IMR-90 (cell line): ENCODE measurements at regions not wholly inside any gene's neighbourhood (a gene's known extent, or its start where the extent isn't known, plus 50 kb on each side); places are given as distances from the start of the nearest gene placed in this dataset.

ENCODE experiments used
- ATAC-seq: fragments of 200-7000 bp; cut with Tn5 transposase; 2 replicates; pipeline ENCODE4 v1.9.1; 2020; ENCODE audit warnings: low read depth, mild to moderate bottlenecking, moderate library complexity
- BruUV-seq: library from RNA; stranded (reverse); fragments of 400-500 nt; replicated peaks from 2 replicates; lab custom pipeline; 2021; lab: Mats Ljungman, UMichigan
- CTCF ChIA-PET: fragments of 300-600 bp; formaldehyde crosslinking; extraction: SDS; loops from one replicate; lab custom pipeline; 2021; ENCODE audit warnings: antibody characterized with exemption; lab: Yijun Ruan, JAX
- POLR2A ChIA-PET: fragments of 300-600 bp; sonication (Branson Sonifier 250); formaldehyde crosslinking; loops from one replicate; lab custom pipeline; 2022; ENCODE audit warnings: antibody characterized with exemption; ENCODE audit not compliant: unreplicated experiment; lab: Charles Lee
- DNase-seq: peaks from one replicate; pipeline ENCODE4 v3.0.0; 2013
- H2AFZ ChIP-seq: replicated peaks from 2 replicates; pipeline ENCODE3; 2013; ENCODE audit warnings: low read length, mild to moderate bottlenecking; ENCODE audit not compliant: poor library complexity
- H2AK5ac ChIP-seq: 2 replicates; pipeline ENCODE4 v1.6.1; 2013; ENCODE audit warnings: low read depth, low read length, inconsistent platforms
- H2AK9ac ChIP-seq: replicated peaks from 2 replicates; pipeline ENCODE3; 2013; ENCODE audit warnings: mild to moderate bottlenecking, low read depth, low read length, moderate library complexity; ENCODE audit not compliant: poor library complexity
- H2BK120ac ChIP-seq: 2 replicates; pipeline ENCODE4 v1.6.1; 2013; ENCODE audit warnings: low read depth, low read length, inconsistent platforms
- H2BK15ac ChIP-seq: 3 replicates; pipeline ENCODE4 v1.6.1; 2013; ENCODE audit warnings: low read depth, low read length, inconsistent platforms
- H2BK20ac ChIP-seq: 2 replicates; pipeline ENCODE4 v1.6.1; 2013; ENCODE audit warnings: low read depth, mild to moderate bottlenecking, inconsistent platforms, low read length, moderate library complexity
- H2BK5ac ChIP-seq: 2 replicates; pipeline ENCODE4 v1.6.1; 2013; ENCODE audit warnings: mild to moderate bottlenecking, low read depth, low read length, inconsistent platforms; ENCODE audit not compliant: poor library complexity, severe bottlenecking
- H3K14ac ChIP-seq: replicated peaks from 2 replicates; pipeline ENCODE4 v1.6.1; 2013; ENCODE audit warnings: low read depth, low read length, inconsistent platforms
- H3K18ac ChIP-seq: 2 replicates; pipeline ENCODE4 v1.6.1; 2013; ENCODE audit warnings: low read depth, low read length, control low read depth
- H3K23ac ChIP-seq: 2 replicates; pipeline ENCODE4 v1.6.1; 2013; ENCODE audit warnings: low read depth, low read length, inconsistent platforms
- H3K27ac ChIP-seq: 2 replicates; pipeline ENCODE4 v1.5.1; 2013; ENCODE audit warnings: mild to moderate bottlenecking, control low read depth, low read length; ENCODE audit not compliant: insufficient read depth
- H3K27me3 ChIP-seq: 2 replicates; pipeline ENCODE4 v1.6.1; 2013; ENCODE audit warnings: low read length; ENCODE audit not compliant: control insufficient read depth, insufficient read depth
- H3K36me3 ChIP-seq: 2 replicates; pipeline ENCODE4 v1.6.1; 2013; ENCODE audit warnings: low read length, mixed read lengths; ENCODE audit not compliant: control insufficient read depth, insufficient read depth
- H3K4ac ChIP-seq: 2 replicates; pipeline ENCODE4 v1.6.1; 2013; ENCODE audit warnings: low read depth, low read length, inconsistent platforms
- H3K4me1 ChIP-seq: 2 replicates; pipeline ENCODE4 v1.6.1; 2013; ENCODE audit warnings: low read length, mixed read lengths; ENCODE audit not compliant: control insufficient read depth, insufficient read depth
- H3K4me2 ChIP-seq: 2 replicates; pipeline ENCODE4 v1.6.1; 2013; ENCODE audit warnings: low read depth, mild to moderate bottlenecking, control low read depth, low read length, moderate library complexity
- H3K4me3 ChIP-seq: 2 replicates; pipeline ENCODE4 v1.5.1; 2013; ENCODE audit warnings: low read depth, mild to moderate bottlenecking, control low read depth, low read length, moderate library complexity; ENCODE audit not compliant: insufficient read depth
- H3K56ac ChIP-seq: 2 replicates; pipeline ENCODE4 v1.6.1; 2013; ENCODE audit warnings: low read length, inconsistent platforms; ENCODE audit not compliant: insufficient read depth; ENCODE audit errors: extremely low read depth
- H3K79me1 ChIP-seq, 2 experiments: 2 replicates each; pipeline ENCODE4 v1.6.1; 2013; ENCODE audit warnings: low read length in 2 of 2, inconsistent platforms in 1 of 2, low read depth in 1 of 2
- H3K9ac ChIP-seq: 2 replicates; pipeline ENCODE4 v1.6.1; 2013; ENCODE audit warnings: low read depth, low read length, control low read depth
- H3K9me1 ChIP-seq: 2 replicates; pipeline ENCODE4 v1.6.1; 2013; ENCODE audit warnings: low read length, inconsistent platforms; ENCODE audit not compliant: insufficient read depth
- H3K9me3 ChIP-seq: 2 replicates; pipeline ENCODE4 v1.6.1; 2013; ENCODE audit warnings: low read length; ENCODE audit not compliant: control insufficient read depth, insufficient read depth
- H4K20me1 ChIP-seq: 2 replicates; pipeline ENCODE4 v1.6.1; 2013; ENCODE audit warnings: low read length, inconsistent platforms; ENCODE audit not compliant: insufficient read depth
- H4K5ac ChIP-seq: 2 replicates; pipeline ENCODE4 v1.6.1; 2013; ENCODE audit warnings: mild to moderate bottlenecking, low read depth, low read length, control low read depth
- H4K8ac ChIP-seq, 2 experiments: 2 replicates each; pipeline ENCODE4 v1.6.1; 2013; ENCODE audit warnings: low read depth in 2 of 2, low read length in 2 of 2, control low read depth in 1 of 2, inconsistent platforms in 1 of 2
- H4K91ac ChIP-seq: 2 replicates; pipeline ENCODE4 v1.6.1; 2013; ENCODE audit warnings: low read depth, low read length, inconsistent platforms; ENCODE audit not compliant: insufficient read depth
- POLR2A ChIP-seq: IDR thresholded peaks from 2 replicates; pipeline ENCODE4 v1.6.1; 2012; ENCODE audit warnings: mild to moderate bottlenecking, low read depth, low read length
- WGBS, 2 experiments: methylation state at CpG; one replicate each; pipeline versions ENCODE4 v1.1.5 to v1.1.7; 2013; ENCODE audit warnings: missing lambda C conversion rate in 2 of 2; ENCODE audit not compliant: insufficient read length in 1 of 2; ENCODE audit errors: extremely low coverage in 2 of 2; 5-methylcytosine and 5-hydroxymethylcytosine counted together
- dilution Hi-C: fragments of 300-500 bp; cut with HindIII; formaldehyde crosslinking; loops from one replicate; pipeline ENCODE4 v1.14.3; 2018; ENCODE audit warnings: low sequenced_read_pairs; ENCODE audit not compliant: unreplicated experiment
- in situ Hi-C: fragments of 300-500 bp; cut with MboI; formaldehyde crosslinking; loops from 3 replicates; pipeline ENCODE4 v1.14.3; 2019; ENCODE audit warnings: low sequenced_read_pairs, inconsistent platforms, mixed read lengths
- intact Hi-C: fragments of 100-400 bp; cut with micrococcal nuclease; formaldehyde crosslinking; loops from 2 replicates; pipeline ENCODE4 v1.10.0; 2022

- no peak overlapping the region for H2BK20ac ChIP-seq
- H3K4me3 ChIP-seq, result no peak overlapping the region
- H3K4me2 ChIP-seq, result no peak overlapping the region
- in situ Hi-C loops, result no loop called here
- H3K27me3 ChIP-seq, result no peaks in the 10 kb centered on the region
- H3K56ac ChIP-seq, result no peak overlapping the region
- H3K4ac ChIP-seq, result no peak overlapping the region
- no peak overlapping the region for H2BK15ac ChIP-seq
- H3K9me3 ChIP-seq, result peaks cover 15% of the 10 kb centered on the region
- no peak overlapping the region for H2BK5ac ChIP-seq
- no peaks in the 10 kb centered on the region for H4K20me1 ChIP-seq
- dilution Hi-C loops, result no loop called here
- H3K36me3 ChIP-seq, result no peaks in the 10 kb centered on the region
- no peaks in the 10 kb centered on the region for H3K79me1 ChIP-seq
- no peaks in the 10 kb centered on the region for H3K9me1 ChIP-seq
- intact Hi-C loops, result loop anchor here (10.0 kb wide), 1 partner anchor 117 kb away; the partner anchor contains the start of gene LRATD1
- BruUV-seq, result no TSS peak
- H3K23ac ChIP-seq, result no peak overlapping the region
- no peak overlapping the region for H2AK9ac ChIP-seq
- no peak overlapping the region for H4K8ac ChIP-seq
- no peak overlapping the region for H4K91ac ChIP-seq
- H3K27ac ChIP-seq, result no peak overlapping the region
- no peak for DNase-seq
- H2AFZ ChIP-seq, result no peak overlapping the region
- no peak overlapping the region for H3K9ac ChIP-seq
- no peak overlapping the region for H3K14ac ChIP-seq
- CTCF ChIA-PET, result no interaction called here
- POLR2A ChIA-PET, result no interaction called here
- ATAC-seq, result no peak
- no peak overlapping the region for H2BK120ac ChIP-seq
- H2AK5ac ChIP-seq, result no peak overlapping the region
- no peak overlapping the region for H4K5ac ChIP-seq
- TF ChIP-seq POLR2A, result no peak
- H3K4me1 ChIP-seq, result no peaks in the 10 kb centered on the region
- 52% methylated on average over 3 of the region's 5 CpGs; no CpG with 5 or more reads in 1 of the 2 experiments for WGBS, 2 experiments
- no peak overlapping the region for H3K18ac ChIP-seq
Observed at GRCh38 chr2:14751581-14751980, 119.1 kb downstream of the LRATD1 start.
